LHCN-M2 (cell line): ENCODE measurements at regions not wholly inside any gene's neighbourhood (a gene's known extent, or its start where the extent isn't known, plus 50 kb on each side); places are given as distances from the start of the nearest gene placed in this dataset.

Experiments
- DNase-seq: peaks from one replicate; pipeline ENCODE4 v3.0.0-alpha.2; 2012; ENCODE audit warnings: low read depth

DNA sequence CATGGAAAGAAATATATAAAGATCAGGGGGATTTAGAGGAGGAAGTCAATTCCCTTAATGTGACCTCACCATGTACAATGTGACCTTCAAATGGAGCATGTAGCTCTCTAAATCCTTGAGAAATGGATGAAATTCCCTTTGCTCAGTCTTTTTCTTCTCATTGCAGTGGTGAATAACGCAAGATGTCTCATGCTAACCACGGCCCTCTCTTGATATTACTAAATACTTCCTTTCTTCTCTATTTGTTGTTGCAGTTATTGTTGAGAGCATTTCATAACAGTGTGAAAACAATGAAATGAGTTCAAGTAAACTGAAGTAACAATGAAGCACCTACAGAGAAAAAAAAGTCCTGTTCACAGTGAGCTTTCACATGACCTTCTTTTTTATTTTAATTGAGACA is 55.6 kb downstream of the ZNF281 start:
- DNase-seq = no peak

DNA sequence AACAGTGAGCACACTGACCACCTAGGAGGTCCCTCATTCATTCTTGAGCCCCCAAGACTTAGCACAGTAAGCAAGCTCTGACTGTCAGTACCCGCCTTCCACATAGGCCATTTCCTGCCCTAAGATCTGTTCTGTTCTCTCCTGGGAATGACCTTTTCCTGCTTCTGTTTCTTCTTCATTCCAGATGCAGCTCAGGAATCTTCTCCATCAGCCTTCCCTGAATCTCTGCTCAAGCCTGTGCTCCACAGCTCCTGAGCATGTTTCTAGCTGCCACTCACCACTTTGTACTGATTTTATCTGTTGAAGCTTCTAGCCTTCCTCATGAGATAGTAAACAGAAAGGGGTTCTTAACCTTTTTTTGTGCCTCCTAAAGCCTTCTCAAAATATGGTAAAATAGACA is 56.6 kb downstream of the ZNF281 start:
- no peak for DNase-seq

DNA sequence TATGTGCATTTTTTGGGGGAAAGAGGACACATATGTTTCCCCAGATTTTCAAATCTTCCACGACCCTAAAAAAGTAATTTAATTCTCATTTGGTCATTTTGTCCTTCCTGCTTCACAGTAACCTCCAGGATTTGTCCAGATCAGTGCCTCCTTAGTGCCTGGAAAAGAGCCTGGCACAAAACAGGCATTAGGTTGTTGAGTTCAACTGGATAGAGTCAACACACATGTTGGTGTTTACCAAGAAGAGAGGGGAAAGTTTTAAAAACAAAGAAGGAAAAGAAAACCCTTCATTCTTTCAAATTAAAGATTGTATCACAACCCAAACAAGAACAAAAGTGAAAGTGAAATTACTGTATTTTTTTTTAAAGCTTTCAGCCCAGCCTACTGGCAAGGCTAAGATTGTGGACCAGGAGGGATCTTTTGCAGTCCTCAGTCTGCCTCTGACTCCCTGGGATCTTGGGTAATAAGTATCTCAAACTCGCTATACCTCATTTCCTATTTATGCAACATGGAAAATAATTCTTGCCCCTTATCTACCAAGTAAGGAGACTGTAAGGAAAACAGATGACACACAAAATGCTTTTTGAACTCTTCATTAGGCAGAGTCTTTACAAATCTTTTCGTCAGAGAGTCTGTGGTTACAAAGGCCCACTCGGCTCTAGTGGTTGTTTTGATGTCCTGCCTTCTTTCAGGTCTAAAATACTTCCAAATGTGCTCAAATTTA is 57.8 kb downstream of the ZNF281 start:
- DNase-seq = peak; percentile 74

DNA sequence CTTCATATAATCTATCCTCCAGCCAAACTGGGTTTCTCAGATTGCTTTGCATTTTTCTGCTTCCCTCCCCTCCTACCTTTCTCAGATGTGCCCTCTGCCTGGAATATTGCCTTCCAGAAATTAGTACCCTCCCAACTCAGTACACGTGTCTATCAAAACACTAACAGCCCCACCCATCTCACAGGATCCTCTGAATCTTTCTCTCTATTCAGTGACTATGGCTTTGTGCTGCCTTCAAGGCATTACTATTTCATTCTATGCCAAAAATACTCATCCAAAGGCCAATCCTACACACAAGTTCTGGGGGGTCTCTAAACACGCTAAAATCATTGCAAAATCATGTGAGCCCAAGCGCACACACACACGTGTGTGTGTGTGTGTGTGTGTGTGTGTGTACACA is 58.4 kb downstream of the ZNF281 start:
- no peak for DNase-seq

DNA sequence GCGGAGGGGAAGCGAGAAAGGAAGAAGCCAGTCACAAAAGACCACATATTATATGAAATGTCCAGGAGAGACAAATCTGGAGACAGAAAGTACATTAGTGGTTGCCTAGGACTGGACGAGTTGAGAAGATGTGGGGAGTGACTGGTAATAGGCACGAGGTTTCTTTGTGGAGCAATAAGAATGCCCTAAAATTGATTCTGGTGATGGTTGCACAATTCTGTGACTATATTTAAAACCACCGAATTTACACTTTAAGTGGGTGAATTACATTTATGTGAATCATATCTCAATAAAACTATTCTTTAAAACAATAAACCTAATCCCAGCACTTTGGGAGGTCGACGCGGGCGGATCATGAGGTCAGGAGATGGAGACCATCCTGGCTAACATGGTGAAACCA is 63.1 kb downstream of the ZNF281 start:
- peak; percentile 50 for DNase-seq

DNA sequence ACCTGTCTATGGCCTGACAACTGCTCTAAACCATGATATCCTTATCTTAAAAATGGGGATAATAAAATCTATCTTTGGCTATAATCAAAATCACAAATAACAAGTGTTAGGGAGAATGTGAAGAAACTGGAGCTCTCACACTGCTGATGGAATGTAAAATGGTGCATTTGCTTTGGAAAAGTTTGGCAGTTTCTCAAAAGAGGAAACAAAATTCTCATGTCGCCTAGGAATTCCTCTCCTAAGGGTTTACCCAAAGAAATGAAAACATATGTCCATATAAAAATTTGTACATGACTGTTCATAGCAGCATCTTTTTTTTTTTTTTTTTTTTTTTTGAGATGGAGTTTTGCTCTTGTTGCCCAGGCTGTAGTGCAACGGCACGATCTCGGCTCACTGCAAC is 64.3 kb downstream of the ZNF281 start:
- no peak for DNase-seq

DNA sequence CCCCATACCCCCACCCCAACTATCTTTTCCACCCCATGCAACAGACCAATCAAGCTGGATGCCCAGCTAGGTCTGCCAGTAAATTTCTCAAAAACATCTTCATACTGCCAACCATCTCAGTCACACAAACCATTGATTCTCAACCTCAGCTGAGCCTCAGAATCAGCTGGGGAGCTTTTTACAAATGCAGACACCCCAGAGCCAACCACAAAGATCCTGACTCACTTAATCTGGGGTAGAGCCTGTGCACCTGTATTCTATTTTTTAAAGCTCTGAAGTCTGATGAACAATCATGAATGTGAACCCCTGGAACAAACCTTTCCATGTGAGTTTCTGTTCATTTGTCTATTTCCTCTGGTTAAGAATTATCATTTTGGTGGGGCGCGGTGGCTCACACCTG is 66.0 kb downstream of the ZNF281 start:
- DNase-seq = no peak

DNA sequence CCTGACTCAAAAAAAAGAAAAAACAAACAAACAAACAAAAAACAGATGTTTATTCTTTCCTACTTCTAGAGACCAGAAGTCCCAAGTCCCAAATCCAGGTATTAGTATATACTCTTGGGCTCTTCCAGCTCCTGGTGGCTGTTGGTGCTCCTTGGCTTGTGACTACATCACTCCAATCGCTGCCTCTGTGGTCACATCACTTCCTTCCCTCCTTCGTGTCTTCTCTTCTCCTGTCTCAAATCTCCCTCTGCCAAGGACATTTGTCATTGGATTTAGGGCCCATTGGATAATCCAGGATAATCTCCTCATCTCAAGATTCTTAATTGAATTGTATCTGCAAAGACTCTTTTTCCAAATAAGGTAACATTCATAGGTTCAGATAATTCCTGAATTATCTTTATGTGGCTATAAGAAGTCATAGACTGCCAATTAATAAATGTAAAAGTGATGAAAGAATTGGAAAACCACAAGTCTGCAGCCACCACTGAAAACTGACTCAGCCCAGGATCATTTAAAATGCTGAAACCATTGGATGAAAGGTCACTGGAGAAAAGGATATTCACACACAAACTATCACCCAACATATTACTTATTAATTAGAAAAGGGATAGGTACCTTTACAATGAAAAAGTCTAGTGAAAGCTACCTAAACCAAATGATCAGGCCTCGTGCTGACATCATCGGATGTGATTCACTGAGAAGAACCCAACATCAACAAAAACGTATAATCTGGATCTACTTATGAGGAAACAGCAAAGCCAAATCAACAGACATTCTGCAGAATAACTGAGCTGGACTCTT is 67.1 kb downstream of the ZNF281 start:
- no peak for DNase-seq

DNA sequence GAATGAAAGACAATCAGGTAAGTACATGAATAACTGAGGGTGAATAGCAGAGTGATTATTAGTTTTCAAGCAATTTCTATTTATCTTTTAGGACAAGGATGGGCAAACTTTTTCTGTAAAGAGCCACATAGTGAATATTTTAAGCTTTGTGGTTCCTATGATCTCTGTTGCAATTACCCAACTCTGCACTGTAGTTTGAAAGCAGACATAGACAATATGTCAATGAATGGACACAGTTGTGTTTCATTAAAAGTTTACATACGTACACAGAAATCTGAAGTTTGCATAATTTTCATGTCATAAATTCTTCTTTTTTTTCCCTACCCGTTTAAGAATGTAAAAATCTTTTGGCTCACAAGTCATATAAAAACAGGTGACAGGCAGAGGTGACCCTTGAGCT is 71.4 kb downstream of the ZNF281 start:
- no peak for DNase-seq

DNA sequence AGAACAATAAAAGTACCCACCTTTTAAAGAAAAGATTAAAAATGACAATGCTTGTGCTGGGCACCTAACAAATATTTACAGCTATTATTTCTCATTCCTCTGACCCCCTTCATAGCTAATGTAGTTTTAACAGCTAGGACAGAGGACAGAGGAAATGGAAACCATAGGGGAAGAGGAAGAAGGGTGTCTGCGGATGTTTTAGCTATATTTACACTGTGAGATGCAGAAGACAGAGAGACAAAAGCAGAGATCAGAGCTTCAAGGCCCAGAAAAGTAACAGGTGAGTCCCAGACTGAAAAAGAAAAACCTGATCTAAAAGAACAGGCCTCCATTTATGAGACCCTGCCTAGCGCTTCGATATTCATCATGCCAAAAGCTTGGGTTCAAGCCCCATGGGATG is 72.0 kb downstream of the ZNF281 start:
- no peak for DNase-seq

DNA sequence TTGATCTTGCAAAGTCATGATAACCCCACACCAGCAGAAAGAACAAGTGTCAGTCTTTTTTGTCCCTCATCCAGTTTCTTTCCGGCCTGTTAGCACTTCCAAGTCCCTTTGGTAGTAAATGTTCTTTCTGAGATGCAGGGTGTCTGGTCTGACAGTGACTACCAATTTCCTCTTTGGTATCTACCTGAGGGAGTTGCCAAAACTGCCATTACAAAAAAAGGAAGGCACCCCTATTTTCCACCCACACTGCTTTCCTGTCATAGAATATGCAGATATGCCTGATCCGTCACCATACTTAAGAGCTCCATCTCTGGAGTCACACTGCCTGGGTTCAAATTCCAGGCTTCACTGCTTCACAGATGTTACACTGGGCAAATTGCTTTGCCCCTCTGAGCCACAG is 72.4 kb downstream of the ZNF281 start:
- no peak for DNase-seq

DNA sequence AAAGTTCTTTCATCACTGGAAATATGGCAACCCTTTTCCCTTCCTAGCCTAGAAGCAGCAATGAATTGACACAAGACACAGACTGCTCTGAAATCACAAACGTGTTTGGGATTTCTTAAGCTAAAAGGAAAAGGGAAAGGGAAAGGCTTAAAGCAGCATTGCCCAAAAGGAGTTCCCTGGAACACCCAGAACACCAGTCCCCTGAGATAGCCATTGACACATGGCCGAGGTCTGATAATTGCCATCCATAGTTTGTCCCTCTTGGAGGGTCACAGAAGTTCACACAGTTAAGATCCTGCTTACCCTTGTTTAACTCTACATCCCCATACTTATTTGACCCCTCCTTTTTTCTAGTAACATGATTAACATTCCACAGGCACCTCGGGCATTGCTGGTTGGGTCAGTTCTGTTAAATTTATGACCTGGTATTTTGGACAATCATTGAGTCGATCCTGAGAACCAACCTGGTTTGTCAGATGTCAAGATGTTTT is 72.9 kb downstream of the ZNF281 start:
- no peak for DNase-seq

DNA sequence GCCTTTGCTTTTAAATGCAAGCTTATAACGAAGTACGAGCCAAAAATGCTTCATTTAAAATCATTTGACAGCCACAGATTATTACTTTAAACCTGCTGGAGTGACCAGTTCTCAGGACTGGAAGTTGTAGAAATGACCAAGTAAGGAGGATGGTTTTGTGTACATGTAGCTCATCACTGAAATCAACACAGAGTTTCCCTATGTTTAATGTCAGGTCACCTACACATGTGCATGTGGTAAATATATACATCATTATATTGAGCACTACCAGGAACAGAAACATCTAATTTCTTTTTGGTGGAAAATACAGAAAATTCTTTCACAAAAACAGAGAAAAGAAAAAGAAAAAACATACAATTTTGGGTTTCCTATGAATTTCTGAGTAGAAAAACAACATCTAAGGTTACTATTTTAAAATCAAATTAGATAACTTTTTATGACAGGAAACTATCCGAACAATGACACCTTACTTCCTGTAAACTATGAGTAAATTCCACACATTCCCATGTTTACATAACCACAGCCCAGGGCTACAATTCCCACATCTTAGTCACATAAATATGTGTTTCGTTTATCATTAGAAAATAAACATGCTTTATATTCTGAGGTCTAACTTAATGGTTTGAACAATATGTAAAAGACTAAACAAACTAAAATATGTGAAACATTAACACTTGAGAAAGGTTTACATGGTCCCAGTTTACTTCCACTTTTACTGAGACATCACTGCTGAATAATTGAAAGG is 73.6 kb downstream of the ZNF281 start:
- DNase-seq = peak; percentile 47

DNA sequence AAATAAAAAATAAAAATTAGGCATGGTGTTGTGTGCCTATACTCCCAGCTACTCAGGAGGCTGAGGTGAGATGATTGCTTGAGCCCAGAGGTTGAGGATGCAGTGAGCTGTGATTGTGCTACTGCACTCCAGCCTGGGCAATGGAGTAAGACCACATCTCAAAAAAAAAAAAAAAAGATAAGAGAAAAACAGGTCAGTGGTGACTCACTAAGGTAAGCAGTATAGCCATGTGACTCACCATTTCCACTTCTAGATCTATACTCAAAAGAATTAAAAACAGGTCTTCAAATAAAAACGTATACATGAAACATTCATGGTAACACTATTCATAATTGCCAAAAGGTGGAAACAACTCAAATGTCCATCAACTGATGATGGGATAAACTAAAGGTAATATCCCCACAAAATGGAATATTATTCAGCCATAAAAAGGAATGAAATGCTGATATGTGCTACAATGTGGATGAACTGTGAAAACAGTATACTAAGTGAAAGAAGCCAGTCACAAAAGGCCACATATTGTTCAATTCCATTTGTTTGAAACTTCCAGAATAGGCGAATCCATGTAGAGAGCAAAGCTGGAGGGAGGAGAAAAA is 75.1 kb downstream of the ZNF281 start:
- DNase-seq = no peak

DNA sequence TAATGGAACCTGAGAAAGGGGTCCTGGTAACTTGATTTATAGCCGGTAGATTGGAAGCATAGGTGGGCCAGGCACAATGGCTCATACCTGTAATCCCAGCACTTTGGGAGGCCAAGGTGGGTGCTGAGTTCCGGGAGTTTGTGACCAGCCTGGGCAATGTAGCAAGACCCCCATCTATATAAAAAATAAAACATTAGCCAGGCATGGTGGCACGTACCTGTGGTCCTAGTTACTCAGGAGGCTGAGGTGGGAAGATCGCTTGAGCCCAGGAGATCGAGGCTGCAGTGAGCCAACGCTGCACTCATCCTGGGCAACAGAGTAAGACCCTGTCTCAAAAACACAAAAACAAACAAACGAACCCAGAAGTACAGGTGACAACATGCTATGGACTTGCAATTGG is 76.5 kb downstream of the ZNF281 start:
- no peak for DNase-seq

DNA sequence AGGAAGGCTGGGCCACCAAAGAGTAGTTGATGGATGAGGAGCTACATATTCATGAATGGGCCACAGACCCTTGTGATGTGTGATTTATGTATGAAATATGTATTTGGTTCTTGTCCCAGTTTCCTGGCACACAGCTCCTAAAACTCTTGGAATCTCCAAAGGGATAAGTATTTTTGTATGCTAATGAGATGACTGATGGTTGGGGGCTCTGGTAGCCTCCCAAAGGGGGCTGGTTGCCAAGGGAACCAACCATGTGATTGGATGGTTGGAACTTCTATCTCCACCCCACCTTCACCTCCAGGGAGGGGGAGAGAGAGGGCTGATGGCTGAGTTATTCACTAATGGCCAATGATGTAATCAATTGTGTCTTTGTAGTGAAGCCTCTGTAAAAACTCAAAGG is 77.1 kb downstream of the ZNF281 start:
- no peak for DNase-seq

DNA sequence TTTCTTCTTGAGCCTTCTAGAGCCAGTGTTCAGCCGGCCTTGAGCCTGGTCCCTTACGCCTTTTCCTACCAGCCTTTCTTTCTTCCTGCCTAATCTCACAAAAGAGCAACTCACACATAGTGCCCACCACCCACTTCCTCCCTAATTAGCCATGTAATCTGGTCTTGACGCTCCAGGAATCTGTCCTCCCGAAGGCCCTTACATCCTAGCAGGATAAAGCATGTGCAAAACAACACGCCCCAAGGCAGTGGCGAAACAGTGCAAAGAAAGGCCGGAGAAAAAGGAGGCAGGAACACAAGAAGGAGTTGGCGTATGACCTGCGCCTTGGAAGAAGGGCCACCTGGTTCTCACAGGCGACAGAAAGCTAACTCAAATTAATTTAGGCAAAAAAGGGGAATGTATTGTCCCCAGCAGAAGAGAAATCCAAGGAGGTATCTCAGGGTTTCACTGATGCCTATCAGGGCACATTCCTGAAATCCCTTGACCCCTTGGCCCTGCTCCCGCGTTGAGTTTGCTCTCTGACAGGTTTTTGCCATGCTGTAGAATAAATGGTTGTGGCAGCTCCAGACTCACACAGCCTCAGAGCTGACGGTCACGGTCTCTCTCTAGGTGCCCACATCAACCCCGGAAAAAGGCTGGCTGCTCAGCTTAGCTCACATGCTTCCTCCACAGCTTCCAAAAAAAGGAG is 79.0 kb downstream of the ZNF281 start:
- DNase-seq = no peak

DNA sequence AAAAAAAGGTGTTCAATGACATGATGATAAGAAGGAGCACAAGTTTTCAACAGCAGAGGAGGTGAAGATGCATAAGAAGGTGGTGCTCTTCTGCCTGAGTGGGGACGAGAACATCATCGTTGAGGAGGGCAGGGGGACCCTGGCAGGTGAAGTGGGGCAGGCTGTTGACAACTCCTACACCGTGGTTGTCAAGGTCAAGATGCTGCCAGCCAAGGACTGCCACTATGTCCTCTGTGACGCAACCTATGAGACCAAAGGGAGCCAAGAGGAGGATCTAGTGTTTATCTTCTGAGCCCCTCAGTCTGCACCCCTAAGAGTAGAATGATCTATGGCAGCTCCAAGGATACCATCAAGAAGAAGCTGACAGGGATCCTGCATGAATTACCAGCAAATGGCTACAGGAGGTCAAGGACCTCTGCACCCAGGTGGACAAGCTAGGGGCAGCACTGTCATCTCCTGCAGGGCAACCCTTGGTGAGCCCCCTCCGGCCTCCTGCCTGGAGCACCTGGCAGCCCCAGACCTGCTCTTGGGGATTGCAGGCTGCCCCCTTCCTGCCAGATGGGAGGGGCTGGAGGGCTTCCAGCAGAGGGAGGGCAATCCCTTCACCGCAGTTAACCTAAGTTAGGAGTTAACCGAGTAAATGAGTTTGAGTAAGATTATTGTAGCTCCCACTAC is 80.5 kb downstream of the ZNF281 start:
- DNase-seq = no peak

DNA sequence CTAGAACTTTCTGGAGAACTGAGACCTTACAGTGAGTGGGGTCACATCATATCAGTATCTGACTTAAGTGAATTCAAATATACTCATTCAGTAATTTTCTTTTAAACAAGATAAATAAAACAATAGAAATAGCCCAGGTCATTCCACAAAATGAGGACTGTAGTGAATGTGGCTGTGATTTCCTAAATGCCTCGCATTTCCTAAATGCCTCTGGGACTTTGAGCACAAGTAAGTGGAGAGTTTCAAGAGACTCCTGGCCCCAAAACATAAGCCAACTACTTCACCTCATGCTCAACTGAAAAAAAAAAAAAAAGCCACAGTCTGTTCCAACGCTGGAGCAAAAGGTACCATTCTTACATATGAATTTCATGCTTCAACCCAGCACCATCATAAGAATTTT is 81.5 kb downstream of the ZNF281 start:
- no peak for DNase-seq

DNA sequence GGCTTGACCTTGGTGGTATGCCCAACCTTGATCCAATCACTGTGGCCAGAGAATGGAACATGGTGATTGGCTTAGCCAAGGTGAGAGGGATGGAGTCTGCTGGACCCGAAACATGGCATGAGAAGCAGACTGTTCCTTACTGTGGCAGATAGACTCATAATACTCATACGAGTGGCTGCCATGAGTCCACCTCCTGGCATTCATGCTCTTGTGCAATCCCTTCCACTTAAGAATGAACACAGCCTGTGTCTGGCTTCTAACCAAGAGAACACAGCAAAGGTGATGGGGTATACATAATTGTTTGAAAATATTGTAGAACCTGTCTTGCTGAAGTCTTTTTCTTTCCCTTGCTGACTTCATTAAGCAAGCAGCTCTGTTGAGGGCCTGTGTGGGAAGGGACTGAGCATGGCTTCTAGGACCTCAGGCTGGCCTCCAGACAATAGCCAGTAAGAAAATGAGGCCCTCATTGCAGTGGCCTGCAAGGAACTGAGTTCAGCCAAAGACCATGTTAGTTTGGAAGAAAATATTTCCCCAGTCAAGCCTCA is 85.9 kb downstream of the ZNF281 start:
- DNase-seq = no peak

DNA sequence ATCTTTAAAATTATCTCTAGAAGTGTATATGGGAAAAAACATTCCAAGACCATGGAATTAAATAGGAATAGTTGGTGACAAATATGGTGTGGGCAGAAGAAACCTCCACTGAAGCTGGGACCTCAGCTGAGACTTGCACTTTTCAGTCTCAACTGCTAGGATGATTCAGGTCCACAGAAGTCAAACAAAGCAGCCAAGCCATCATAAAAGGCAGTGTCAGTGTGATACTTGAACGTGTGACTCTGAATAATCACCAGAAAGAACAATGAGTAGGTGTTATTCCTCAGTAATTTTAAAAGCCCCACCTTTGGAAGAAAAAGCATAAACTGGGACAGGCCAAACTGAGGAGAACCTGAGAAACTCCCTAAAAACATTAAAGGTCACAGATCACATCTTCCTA is 90.7 kb downstream of the ZNF281 start:
- DNase-seq = no peak
